ENCODE measurements at regions not wholly inside any gene's neighbourhood (a gene's known extent, or its start where the extent isn't known, plus 50 kb on each side); places are given as distances from the start of the nearest gene placed in this dataset.

DNA sequence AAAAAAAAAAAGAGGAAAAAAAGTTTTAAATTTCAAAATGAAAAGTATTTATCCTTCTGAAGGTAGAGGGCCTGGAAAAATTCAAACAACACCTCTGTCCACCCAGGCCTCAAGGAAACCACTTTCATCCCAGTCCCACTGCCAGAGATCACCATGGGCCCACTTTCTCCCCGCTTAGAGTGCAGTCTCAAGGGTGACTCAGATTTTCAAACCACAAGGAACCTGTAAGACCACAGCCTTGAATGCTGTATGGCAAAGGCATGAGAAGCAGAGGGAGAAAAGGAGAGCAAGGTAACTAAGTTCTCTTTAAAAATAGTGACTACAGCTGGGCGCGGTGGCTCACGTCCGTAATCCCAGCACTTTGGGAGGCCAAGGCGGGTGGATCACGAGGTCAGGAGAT is 87.9 kb upstream of the PACRGL start:
- Histone ChIP-seq H3K4ac (ENCODE audit: low read depth, low read length) (no peak overlapping the region), H3K79me1 (ENCODE audit: insufficient read depth, low read depth, low read length, poor library complexity, severe bottlenecking) (no peaks in the 10 kb centered on the region), H3K18ac (ENCODE audit: insufficient read length, low read depth, low read length) (no peak overlapping the region), H3K23ac (ENCODE audit: insufficient read length, low read depth, low read length) (no peak overlapping the region), H4K91ac (ENCODE audit: insufficient read length, low read depth, low read length) (no peak overlapping the region), H3K23me2 (ENCODE audit: insufficient read length, low read depth, low read length, poor library complexity, severe bottlenecking) (no peaks in the 10 kb centered on the region), H3K79me2 (ENCODE audit: insufficient read depth, low read length) (no peaks in the 10 kb centered on the region), H4K20me1 (ENCODE audit: control insufficient read depth, insufficient read depth, insufficient read length) (no peaks in the 10 kb centered on the region), H2AFZ (ENCODE audit: low read length) (no peak overlapping the region), H3K4me1 (ENCODE audit: insufficient read depth, low read length) (no peaks in the 10 kb centered on the region), H4K5ac (ENCODE audit: insufficient read length, low read depth, low read length) (no peak overlapping the region), H2BK5ac (ENCODE audit: insufficient read length, low read length) (no peak overlapping the region), H3K56ac (ENCODE audit: insufficient read length, low read depth, low read length) (no peak overlapping the region), H3K27ac (ENCODE audit: insufficient read length, low read depth, low read length) (no peak overlapping the region), H3K27me3 (ENCODE audit: insufficient read depth, low read length) (no peaks in the 10 kb centered on the region; the same call in 1 of the 2 replicates), H2BK120ac (ENCODE audit: low read depth, low read length, poor library complexity, severe bottlenecking) (no peak overlapping the region), H2AK5ac (ENCODE audit: insufficient read length, low read length) (no peak overlapping the region), H3K9ac (ENCODE audit: extremely low read depth, insufficient read length, low read length) (no peak overlapping the region), H3K9me3 (ENCODE audit: control insufficient read depth, low read depth, low read length) (no peaks in the 10 kb centered on the region), H3T11ph (ENCODE audit: low read length) (no peak overlapping the region), H2BK12ac (ENCODE audit: insufficient read length, low read depth, low read length) (no peak overlapping the region), H2BK15ac (ENCODE audit: low read depth, low read length) (no peak overlapping the region), H3K14ac (ENCODE audit: insufficient read depth, low read length) (no peak overlapping the region), H3K4me2 (ENCODE audit: insufficient read depth, insufficient read length, low read length) (no peak overlapping the region), H2BK20ac (ENCODE audit: low read depth, low read length, poor library complexity, severe bottlenecking) (no peak overlapping the region), H4K8ac (replicated peaks; ENCODE audit: insufficient read length, low read depth, low read length) (no peak overlapping the region)
- H3K36me3 Mint-ChIP-seq (ENCODE audit: insufficient read depth in 1 of 3, low read depth in 3 of 3): no peaks in the 10 kb centered on the region; a peak in 1 of 7 replicates
- H3K27ac Mint-ChIP-seq: no peak overlapping the region
- no peaks in the 10 kb centered on the region for H3K9me3 Mint-ChIP-seq
- TF ChIP-seq CTCF (conservative IDR thresholded peaks at IDR 0.05): no peak
- DNase-seq: no peak
- peaks cover under 1 to 2% of the 10 kb centered on the region in 2 experiments; a peak in 2 of 4 replicates for H3K4me1 Mint-ChIP-seq
- peaks cover 3% of the 10 kb centered on the region; the same call in 1 of the 2 replicates for H3K27me3 Mint-ChIP-seq (ENCODE audit: low read depth)
- no peak overlapping the region for H3K4me3 Mint-ChIP-seq
- no CpG with 5 or more reads among the region's 7 CpGs for WGBS (ENCODE audit: extremely low coverage, insufficient read length, low lambda C conversion rate)
